Adrenal gland (tissue), 9 donors: ENCODE measurements at regions not wholly inside any gene's neighbourhood (a gene's known extent, or its start where the extent isn't known, plus 50 kb on each side); places are given as distances from the start of the nearest gene placed in this dataset.
"Not testable (repeated sequence)": the region's sequence is repeated elsewhere in the genome, so short reads cannot be mapped to it uniquely, and the experiment has no call there.

ENCODE experiments used
- DNase-seq, 7 donors: peaks; one replicate each; pipeline ENCODE4 v3.0.0-alpha.2; 2019 to 2020
- H3K27ac ChIP-seq, 5 donors: fragments of 200-600 bp; sonication (generic) in 4 of 5; 1 replicate in 3 of 5; 2 replicates in 2 of 5; pipeline versions ENCODE4 v1.5.1 to v1.8.0; 2016 to 2020; ENCODE audit warnings: mild to moderate bottlenecking in 1 of 5
- H3K27me3 ChIP-seq: fragments of 200-600 bp; 2 replicates; pipeline ENCODE4 v1.8.0; 2021
- H3K36me3 ChIP-seq, 2 donors: fragments of 200-600 bp; replicated peaks in 1 of 2; 1 replicate in 1 of 2; 2 replicates in 1 of 2; pipeline versions ENCODE4 v1.5.1 to v1.8.0; 2018 to 2022
- H3K4me1 ChIP-seq, 2 donors: fragments of 200-600 bp; replicated peaks in 1 of 2; 1 replicate in 1 of 2; 2 replicates in 1 of 2; pipeline versions ENCODE4 v1.5.1 to v1.8.0; 2018 to 2021
- H3K4me3 ChIP-seq, 4 donors: fragments of 200-600 bp; sonication (generic) in 3 of 4; one replicate each; pipeline ENCODE4 v1.5.1; 2016 to 2018
- H3K9me3 ChIP-seq, 3 donors: fragments of 200-600 bp; sonication (generic) in 1 of 3; replicated peaks in 1 of 3; 1 replicate in 2 of 3; 2 replicates in 1 of 3; pipeline versions ENCODE4 v1.5.1 to v1.8.0; 2016 to 2021
- POLR2A ChIP-seq, 2 donors: fragments of 450-650 bp; IDR thresholded peaks; one replicate each; pipeline ENCODE4 v1.6.1; 2017; ENCODE audit warnings: antibody characterized with exemption in 2 of 2, mild to moderate bottlenecking in 2 of 2, moderate library complexity in 1 of 2
- WGBS, 4 donors: extraction: QIAGEN DNeasy Blood & Tissue Kit in 2 of 4; methylation state at CpG; one replicate each; pipeline versions ENCODE4 v1.1.5 to v1.1.7; 2013 to 2017; 5-methylcytosine and 5-hydroxymethylcytosine counted together
- intact Hi-C, 2 donors: fragments of 100-400 bp; cut with DNase I; formaldehyde crosslinking; loops; one replicate each; pipeline versions ENCODE4 v1.14.1 to v1.15.0; 2022 to 2023
- TF ChIP-seq, protein P1 (sequence below), 6 experiments: fragments of 450-650 bp in 4 of 6; fragments of 200-600 bp in 2 of 6; sonication (generic) in 1 of 6; IDR thresholded peaks; 1 replicate in 5 of 6; 2 replicates in 1 of 6; pipeline versions ENCODE4 v1.5.1 to v1.8.0; 2016 to 2021; ENCODE audit warnings: antibody characterized with exemption in 6 of 6, mild to moderate bottlenecking in 2 of 6, moderate library complexity in 1 of 6
- donor health status: healthy with polysubstance abuse.
- donor health status: Bipolar disorder and iron deficiency.
- donor health status: DM: yes; HTN: yes; CAD: no.
- donor health status: DM: no; HTN: no; CAD: no.
- donor health status: DM: no; HTN: no; CAD: no.

DNA sequence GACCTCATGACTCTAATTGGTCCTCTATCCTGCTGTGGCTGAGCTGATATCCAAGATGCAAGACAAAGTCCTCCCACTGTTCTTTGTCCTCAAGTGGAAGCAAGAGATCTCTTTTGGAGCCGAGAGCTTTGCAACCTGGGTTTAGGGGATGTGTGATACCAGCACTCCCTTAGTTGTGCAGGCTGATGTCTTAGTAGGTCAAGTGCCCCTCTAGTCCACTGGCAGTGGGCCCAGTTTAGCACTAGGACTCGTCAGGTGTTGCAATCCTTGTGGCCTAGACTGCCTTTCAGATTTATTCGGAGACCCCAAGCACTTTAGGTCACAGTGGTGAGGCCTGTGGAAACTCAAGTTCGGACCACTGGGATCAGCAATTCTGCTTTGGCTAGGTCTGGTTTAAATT lies 64.0 kb downstream of the GPRASP3 start:
- TF ChIP-seq POLR2A (IDR thresholded peaks at IDR 0.05) = no peak
- TF ChIP-seq, protein P1, sequence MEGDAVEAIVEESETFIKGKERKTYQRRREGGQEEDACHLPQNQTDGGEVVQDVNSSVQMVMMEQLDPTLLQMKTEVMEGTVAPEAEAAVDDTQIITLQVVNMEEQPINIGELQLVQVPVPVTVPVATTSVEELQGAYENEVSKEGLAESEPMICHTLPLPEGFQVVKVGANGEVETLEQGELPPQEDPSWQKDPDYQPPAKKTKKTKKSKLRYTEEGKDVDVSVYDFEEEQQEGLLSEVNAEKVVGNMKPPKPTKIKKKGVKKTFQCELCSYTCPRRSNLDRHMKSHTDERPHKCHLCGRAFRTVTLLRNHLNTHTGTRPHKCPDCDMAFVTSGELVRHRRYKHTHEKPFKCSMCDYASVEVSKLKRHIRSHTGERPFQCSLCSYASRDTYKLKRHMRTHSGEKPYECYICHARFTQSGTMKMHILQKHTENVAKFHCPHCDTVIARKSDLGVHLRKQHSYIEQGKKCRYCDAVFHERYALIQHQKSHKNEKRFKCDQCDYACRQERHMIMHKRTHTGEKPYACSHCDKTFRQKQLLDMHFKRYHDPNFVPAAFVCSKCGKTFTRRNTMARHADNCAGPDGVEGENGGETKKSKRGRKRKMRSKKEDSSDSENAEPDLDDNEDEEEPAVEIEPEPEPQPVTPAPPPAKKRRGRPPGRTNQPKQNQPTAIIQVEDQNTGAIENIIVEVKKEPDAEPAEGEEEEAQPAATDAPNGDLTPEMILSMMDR (IDR thresholded peaks at IDR 0.05) = no peak
- H3K4me3 ChIP-seq = no peak overlapping the region
- 74 to 89% (median 81%) methylated on average over 4 of the region's 4 CpGs; no CpG with 5 or more reads in 1 of the 4 donors for WGBS, 4 donors
- H3K27ac ChIP-seq = no peak overlapping the region
- no peaks in the 10 kb centered on the region for H3K27me3 ChIP-seq
- no peak for DNase-seq
- no peaks in the 10 kb centered on the region for H3K9me3 ChIP-seq
- intact Hi-C loops = no loop called here
- H3K4me1 ChIP-seq = no peaks in the 10 kb centered on the region
- H3K36me3 ChIP-seq = no peaks in the 10 kb centered on the region

DNA sequence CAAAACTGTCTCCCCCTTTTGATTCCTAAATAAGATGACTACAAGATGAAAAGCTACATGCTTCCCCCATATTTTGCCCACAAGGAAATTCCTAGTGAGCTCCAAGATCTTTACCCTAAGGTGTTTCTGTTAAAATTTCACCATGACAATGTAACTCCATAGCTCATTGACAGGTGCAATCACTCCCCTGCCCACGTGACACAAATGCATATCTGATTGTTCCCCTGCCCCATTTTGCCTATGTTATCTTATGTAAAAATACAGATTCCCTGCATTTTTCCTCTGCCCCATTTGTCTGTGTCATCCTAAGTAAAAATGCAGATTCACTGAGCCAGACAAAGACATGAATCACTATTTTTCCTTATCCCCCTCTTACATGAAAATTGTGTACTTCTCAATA lies 66.7 kb downstream of the GPRASP3 start:
- H3K27me3 ChIP-seq = no peaks in the 10 kb centered on the region
- 32 to 63% (median 49%) methylated on average over 1 of the region's 1 CpG for WGBS, 4 donors
- TF ChIP-seq, protein P1 (IDR thresholded peaks at IDR 0.05) = no peak
- no peak for TF ChIP-seq POLR2A (IDR thresholded peaks at IDR 0.05)

DNA sequence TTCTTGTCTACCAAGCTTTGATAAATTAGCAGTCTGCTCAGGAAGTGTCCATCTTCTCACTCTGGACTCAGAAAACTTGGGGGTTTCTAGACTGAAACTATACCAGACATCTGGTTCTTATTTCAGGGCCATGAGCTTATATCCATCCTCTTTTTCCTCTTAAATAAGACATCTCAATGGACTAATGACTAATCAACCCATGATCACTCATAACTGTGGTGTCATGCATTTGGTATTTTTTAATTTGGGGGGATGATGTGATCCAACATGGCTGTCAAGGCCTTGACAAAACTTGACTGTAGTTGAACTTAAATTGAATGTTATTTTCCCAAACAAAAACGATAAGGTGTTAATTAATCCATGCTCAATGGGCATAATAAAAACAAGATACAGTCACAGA lies 87.8 kb downstream of the GPRASP3 start:
- intact Hi-C loops = no loop called here
- WGBS, 4 donors = 37 to 81% (median 72%) methylated on average over 1 of the region's 1 CpG
- no peaks in the 10 kb centered on the region for H3K4me1 ChIP-seq
- no peaks in the 10 kb centered on the region for H3K27me3 ChIP-seq
- no peak overlapping the region for H3K27ac ChIP-seq
- DNase-seq = no peak
- H3K9me3 ChIP-seq = no peaks in the 10 kb centered on the region
- no peaks in the 10 kb centered on the region for H3K36me3 ChIP-seq
- no peak for TF ChIP-seq POLR2A (IDR thresholded peaks at IDR 0.05)
- TF ChIP-seq, protein P1 (IDR thresholded peaks at IDR 0.05) = no peak
- no peak overlapping the region for H3K4me3 ChIP-seq

More for the DNA sequence above, 66.7 kb downstream of the GPRASP3 start:
- H3K4me3 ChIP-seq = no peak overlapping the region
- no peaks in the 10 kb centered on the region for H3K4me1 ChIP-seq
- DNase-seq = no peak
- H3K27ac ChIP-seq = no peak overlapping the region
- H3K36me3 ChIP-seq = no peaks in the 10 kb centered on the region
- intact Hi-C loops = no loop called here
- H3K9me3 ChIP-seq = no peaks in the 10 kb centered on the region

DNA sequence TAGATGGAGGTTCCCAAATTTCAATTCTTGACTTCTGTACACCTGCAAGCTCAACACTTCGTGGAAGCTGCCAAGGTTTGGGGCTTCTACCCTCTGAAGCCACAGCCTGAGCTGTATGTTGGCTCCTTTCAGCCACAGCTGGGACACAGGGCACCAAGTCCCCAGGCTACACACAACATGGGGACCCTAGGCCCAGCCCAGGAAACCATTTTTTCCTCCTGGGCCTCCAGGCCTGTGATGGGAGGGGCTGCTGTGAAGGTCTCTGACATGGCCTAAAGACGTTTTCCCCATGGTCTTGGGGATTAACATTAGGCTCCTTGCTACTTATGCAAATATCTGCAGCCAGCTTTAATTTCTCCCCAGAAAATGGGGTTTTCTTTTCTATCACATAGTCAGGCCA lies 97.7 kb downstream of the GPRASP3 start:
- intact Hi-C loops, DNase-seq, H3K4me3 ChIP-seq, H3K27ac ChIP-seq, H3K4me1 ChIP-seq, H3K36me3 ChIP-seq, H3K27me3 ChIP-seq, H3K9me3 ChIP-seq: not testable (repeated sequence)
- 51 to 100% (median 79%) methylated on average over 1 to 2 of the region's 2 CpGs for WGBS, 4 donors

DNA sequence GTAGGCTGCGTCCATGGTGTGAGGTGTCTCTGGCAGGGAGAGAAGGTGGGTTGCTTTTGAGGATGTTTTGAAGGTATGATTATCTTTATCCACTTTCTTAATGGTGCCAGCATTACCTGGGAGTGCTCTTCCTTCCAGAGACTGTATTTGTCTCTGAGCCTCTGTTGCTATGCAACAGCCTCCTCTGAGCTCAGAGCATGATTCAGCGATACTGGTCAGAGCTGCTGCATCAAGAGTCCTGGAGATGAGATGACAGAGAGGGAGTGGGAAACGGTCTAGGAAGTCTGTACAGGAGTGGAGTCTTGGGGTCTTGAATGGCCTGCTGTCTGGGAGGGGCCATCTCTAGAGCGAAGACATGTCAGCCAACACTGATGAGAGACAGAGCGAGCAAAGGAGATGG lies 104.4 kb upstream of the RAB40AL start:
- peaks cover 9% of the 10 kb centered on the region for H3K27me3 ChIP-seq
- no peak overlapping the region for H3K4me3 ChIP-seq
- H3K9me3 ChIP-seq = no peaks in the 10 kb centered on the region
- no peaks in the 10 kb centered on the region for H3K4me1 ChIP-seq
- H3K36me3 ChIP-seq = no peaks in the 10 kb centered on the region
- DNase-seq = peak in 1 of 7 donors; percentile 55
- intact Hi-C loops = no loop called here
- H3K27ac ChIP-seq = no peak overlapping the region
- WGBS, 4 donors = 77 to 91% (median 80%) methylated on average over 4 to 5 of the region's 5 CpGs
- no peak for TF ChIP-seq POLR2A (IDR thresholded peaks at IDR 0.05)
- TF ChIP-seq, protein P1 (IDR thresholded peaks at IDR 0.05) = no peak
